ENCODE measurements at regions not wholly inside any gene's neighbourhood (a gene's known extent, or its start where the extent isn't known, plus 50 kb on each side); places are given as distances from the start of the nearest gene placed in this dataset.
"Not testable (repeated sequence)": the region's sequence is repeated elsewhere in the genome, so short reads cannot be mapped to it uniquely, and the experiment has no call there.

DNA sequence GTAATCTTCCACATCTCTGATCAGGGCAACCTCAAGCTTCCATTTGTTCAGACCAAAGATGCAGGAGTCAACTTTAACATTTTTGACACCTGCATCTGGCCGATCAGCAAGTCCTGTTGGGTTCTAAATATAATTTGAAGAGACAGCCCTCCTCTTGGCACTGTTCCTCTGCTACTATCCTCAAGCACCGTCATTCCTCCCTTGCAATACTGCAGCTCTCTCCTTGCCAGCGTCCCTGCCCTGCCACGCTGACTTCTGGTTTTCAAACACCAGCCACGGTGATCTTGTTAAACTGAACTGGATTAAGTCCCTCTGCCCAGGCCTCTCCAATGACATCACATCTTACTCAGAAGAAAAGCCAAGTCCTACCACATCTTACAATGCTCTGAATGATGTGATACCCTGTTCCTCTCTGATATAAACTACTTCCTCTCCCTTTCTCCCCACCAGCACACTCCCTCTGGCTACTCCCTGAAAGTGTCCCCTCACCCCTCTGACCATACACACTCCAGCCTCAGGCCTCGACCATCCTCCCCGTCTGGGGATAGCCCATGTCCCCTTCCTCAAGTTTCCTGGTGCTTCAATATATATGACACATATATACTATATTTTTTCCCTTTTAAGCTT lies 310.8 kb upstream of the CHRNA7 start:
- not testable (repeated sequence) for H3K9ac ChIP-seq (ENCODE audit: low read length); H3K27me3 ChIP-seq (ENCODE audit: control insufficient read depth, insufficient read depth, low read length); H3K4me1 ChIP-seq (ENCODE audit: control insufficient read depth, insufficient read depth, low read length); H3K4me3 ChIP-seq (ENCODE audit: low read length); H3K9me3 ChIP-seq (ENCODE audit: control insufficient read depth, low read length); H3K36me3 ChIP-seq (ENCODE audit: control insufficient read depth, insufficient read depth, low read length)

DNA sequence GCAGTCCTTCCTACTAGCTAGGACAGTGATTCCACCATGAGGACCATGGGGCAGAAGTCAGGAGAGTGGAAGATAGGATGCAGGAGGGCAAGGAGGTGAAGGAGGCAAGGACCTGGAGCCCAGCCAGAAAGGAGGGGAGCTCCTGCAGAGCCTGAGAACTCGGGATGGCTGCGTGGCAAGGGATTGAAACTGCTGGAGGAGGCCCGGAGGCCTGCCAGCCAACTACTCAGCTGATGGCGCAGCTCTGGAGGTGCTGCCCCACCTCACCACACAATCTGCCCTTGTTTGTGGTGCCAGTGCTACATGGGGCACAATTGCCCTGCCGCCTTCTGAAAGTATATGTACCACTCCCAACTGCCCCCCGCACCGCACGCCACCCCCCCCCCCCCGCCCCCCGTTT lies 307.3 kb upstream of the CHRNA7 start:
- not testable (repeated sequence) for H3K36me3 ChIP-seq (ENCODE audit: control insufficient read depth, insufficient read depth, low read length); H3K9me3 ChIP-seq (ENCODE audit: control insufficient read depth, low read length); H3K4me1 ChIP-seq (ENCODE audit: control insufficient read depth, insufficient read depth, low read length); H3K27me3 ChIP-seq (ENCODE audit: control insufficient read depth, insufficient read depth, low read length); H3K9ac ChIP-seq (ENCODE audit: low read length); H3K4me3 ChIP-seq (ENCODE audit: low read length)

DNA sequence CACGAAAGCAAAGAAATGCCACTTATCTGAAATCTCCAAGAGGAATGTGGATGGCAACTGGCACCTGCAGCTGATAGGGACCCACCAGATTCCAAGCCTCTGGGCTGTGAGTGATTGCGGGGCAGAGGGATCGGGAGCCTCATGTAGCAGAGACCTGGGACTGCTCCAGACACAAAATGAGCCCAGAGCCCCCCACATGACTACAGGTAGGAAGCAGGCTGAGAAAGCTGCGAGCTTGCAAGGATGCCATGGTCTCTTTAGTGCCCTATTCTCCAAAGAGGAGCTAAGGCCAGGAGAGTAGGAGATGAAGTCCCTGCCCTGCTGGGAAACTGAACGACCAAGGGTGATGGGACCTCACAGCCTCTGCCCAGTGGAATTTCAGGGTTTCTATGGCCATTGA lies 305.4 kb upstream of the CHRNA7 start:
- not testable (repeated sequence) for H3K36me3 ChIP-seq (ENCODE audit: control insufficient read depth, insufficient read depth, low read length); H3K4me1 ChIP-seq (ENCODE audit: control insufficient read depth, insufficient read depth, low read length); H3K9ac ChIP-seq (ENCODE audit: low read length); H3K4me3 ChIP-seq (ENCODE audit: low read length); H3K27me3 ChIP-seq (ENCODE audit: control insufficient read depth, insufficient read depth, low read length); H3K9me3 ChIP-seq (ENCODE audit: control insufficient read depth, low read length)

DNA sequence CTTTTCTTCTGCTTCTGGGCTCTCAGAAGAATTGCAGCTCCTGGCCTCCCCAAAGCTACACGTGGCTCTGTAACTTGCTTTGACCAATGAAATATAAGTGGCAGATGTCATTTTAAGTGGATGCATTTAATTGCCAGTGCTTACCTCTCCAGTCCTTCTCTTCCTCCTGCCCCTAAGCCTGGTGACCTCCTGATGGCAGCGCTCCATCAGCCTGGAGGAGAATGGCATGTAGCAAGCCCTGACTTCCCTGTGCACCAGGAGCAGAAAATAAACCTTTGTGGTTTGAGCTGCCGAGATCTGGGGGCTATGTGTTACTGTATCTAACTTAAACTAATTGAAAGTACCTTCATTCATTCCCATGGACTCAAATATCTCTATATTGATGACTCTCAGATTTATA lies 304.7 kb upstream of the CHRNA7 start:
- not testable (repeated sequence) for H3K9me3 ChIP-seq (ENCODE audit: control insufficient read depth, low read length); H3K9ac ChIP-seq (ENCODE audit: low read length); H3K27me3 ChIP-seq (ENCODE audit: control insufficient read depth, insufficient read depth, low read length); H3K36me3 ChIP-seq (ENCODE audit: control insufficient read depth, insufficient read depth, low read length); H3K4me3 ChIP-seq (ENCODE audit: low read length); H3K4me1 ChIP-seq (ENCODE audit: control insufficient read depth, insufficient read depth, low read length)

DNA sequence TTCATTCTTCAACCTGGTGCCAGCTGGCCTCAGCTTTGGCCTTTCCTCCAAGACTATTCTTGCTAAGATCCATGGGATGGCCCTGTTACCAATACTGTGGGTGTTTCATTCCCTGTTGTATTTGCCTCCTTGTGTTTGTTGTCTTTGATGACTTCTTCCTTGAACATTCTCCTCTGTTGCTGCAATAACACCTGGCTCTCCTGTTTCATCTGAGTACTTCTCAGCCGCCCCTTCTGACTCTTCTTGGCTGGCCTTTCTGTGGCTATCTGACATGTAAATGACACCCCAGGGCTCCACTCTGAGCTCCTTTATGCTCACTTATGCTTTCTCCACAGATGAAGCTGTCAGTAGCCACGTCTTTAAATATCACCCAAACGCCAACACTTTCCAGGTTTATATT lies 302.7 kb upstream of the CHRNA7 start:
- no peak overlapping the region for H3K4me3 ChIP-seq (ENCODE audit: low read length)
- H3K4me1 ChIP-seq (ENCODE audit: control insufficient read depth, insufficient read depth, low read length), result no peaks in the 10 kb centered on the region
- H3K36me3 ChIP-seq (ENCODE audit: control insufficient read depth, insufficient read depth, low read length), result no peaks in the 10 kb centered on the region
- no peaks in the 10 kb centered on the region for H3K9me3 ChIP-seq (ENCODE audit: control insufficient read depth, low read length)
- H3K9ac ChIP-seq (ENCODE audit: low read length), result no peak overlapping the region
- no peaks in the 10 kb centered on the region for H3K27me3 ChIP-seq (ENCODE audit: control insufficient read depth, insufficient read depth, low read length)

DNA sequence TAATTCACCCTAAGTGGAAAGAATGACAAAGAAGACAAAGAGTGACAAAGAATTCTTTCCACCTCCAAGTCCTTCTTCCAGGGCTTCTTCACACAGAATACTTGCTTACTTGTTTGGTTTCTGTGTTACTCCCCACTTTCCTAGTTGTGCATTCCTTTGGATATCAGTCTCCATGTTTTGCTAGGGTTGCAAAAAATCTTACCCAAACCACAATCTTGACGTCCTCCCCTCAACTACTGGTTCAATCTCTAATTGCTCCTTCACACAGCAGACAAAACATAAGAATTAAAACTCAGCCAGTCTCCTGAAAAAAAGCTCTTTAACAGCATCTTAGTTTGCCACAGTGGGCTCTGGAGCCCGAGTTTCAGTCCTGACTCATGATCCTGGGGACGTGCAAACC lies 297.6 kb upstream of the CHRNA7 start:
- Histone ChIP-seq H3K36me3 (ENCODE audit: control insufficient read depth, insufficient read depth, low read length) (no peaks in the 10 kb centered on the region), H3K9ac (ENCODE audit: low read length) (no peak overlapping the region), H3K9me3 (ENCODE audit: control insufficient read depth, low read length) (no peaks in the 10 kb centered on the region), H3K4me1 (ENCODE audit: control insufficient read depth, insufficient read depth, low read length) (no peaks in the 10 kb centered on the region), H3K27me3 (ENCODE audit: control insufficient read depth, insufficient read depth, low read length) (no peaks in the 10 kb centered on the region), H3K4me3 (ENCODE audit: low read length) (no peak overlapping the region)

DNA sequence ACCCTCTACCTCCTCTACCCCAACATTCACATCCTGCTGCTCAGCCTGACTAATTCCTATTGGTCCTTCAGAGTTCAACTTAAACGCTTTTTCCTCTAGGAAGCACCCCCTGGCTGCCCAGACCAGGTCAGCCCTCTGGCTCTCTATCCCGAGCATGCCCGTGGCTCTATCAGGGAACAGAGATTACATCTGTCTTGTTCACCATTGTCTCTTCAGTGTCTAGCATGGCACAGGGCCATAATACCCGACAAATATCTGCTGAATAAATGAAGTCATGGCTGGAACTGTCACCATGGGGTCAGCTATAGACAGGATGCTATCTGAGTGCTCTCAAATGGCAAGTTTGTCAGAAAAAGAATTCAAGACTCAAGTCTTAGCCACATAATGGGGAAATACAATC lies 296.9 kb upstream of the CHRNA7 start:
- Histone ChIP-seq H3K4me1 (ENCODE audit: control insufficient read depth, insufficient read depth, low read length) (no peaks in the 10 kb centered on the region), H3K9ac (ENCODE audit: low read length) (no peak overlapping the region), H3K36me3 (ENCODE audit: control insufficient read depth, insufficient read depth, low read length) (no peaks in the 10 kb centered on the region), H3K27me3 (ENCODE audit: control insufficient read depth, insufficient read depth, low read length) (no peaks in the 10 kb centered on the region), H3K4me3 (ENCODE audit: low read length) (no peak overlapping the region), H3K9me3 (ENCODE audit: control insufficient read depth, low read length) (no peaks in the 10 kb centered on the region)

DNA sequence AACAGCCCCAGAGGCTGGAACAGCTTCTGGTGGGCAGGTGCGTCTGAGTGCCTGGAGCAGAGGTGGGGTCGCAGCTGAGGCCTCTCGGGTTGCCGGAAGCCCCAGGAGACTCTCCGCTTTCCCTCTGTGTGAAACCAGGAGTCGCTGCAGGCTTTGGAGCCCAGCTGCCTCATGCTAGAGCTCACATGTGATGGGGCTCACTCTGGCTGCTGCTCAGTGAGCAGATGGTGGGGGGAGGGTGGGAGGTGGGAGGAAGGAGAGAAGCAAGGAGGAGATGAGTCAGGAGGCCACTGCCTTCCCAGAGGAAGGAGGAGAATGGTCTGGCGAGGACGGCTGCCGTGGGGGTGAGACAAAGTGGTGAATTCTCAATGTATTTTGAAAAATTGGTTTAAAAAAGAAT lies 290.1 kb upstream of the CHRNA7 start:
- Histone ChIP-seq H3K4me3 (ENCODE audit: low read length) (no peak overlapping the region), H3K36me3 (ENCODE audit: control insufficient read depth, insufficient read depth, low read length) (no peaks in the 10 kb centered on the region), H3K9ac (ENCODE audit: low read length) (no peak overlapping the region), H3K27me3 (ENCODE audit: control insufficient read depth, insufficient read depth, low read length) (no peaks in the 10 kb centered on the region), H3K9me3 (ENCODE audit: control insufficient read depth, low read length) (no peaks in the 10 kb centered on the region), H3K4me1 (ENCODE audit: control insufficient read depth, insufficient read depth, low read length) (no peaks in the 10 kb centered on the region)

DNA sequence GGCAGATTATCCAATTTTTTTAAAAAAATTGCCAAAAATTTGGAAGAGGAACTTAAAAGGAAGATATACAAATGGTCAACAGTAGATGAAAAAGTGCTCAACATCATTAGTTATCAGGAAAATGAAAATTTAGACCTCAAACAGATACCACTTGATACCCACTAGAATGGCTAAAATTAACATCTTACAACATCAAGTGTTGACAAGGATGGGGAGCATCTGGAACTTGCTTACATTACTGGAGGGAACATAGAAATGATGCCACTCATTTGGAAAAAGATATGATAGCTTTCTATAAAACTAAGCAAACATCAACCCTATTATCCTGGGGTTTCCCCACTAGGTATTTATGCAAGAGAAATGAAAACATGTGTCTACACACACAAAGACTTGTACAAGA lies 284.5 kb upstream of the CHRNA7 start:
- H3K4me3 ChIP-seq (ENCODE audit: low read length), result no peak overlapping the region
- H3K9ac ChIP-seq (ENCODE audit: low read length), result no peak overlapping the region
- H3K27me3 ChIP-seq (ENCODE audit: control insufficient read depth, insufficient read depth, low read length), result no peaks in the 10 kb centered on the region
- H3K9me3 ChIP-seq (ENCODE audit: control insufficient read depth, low read length), result no peaks in the 10 kb centered on the region
- no peaks in the 10 kb centered on the region for H3K36me3 ChIP-seq (ENCODE audit: control insufficient read depth, insufficient read depth, low read length)
- H3K4me1 ChIP-seq (ENCODE audit: control insufficient read depth, insufficient read depth, low read length), result no peaks in the 10 kb centered on the region

DNA sequence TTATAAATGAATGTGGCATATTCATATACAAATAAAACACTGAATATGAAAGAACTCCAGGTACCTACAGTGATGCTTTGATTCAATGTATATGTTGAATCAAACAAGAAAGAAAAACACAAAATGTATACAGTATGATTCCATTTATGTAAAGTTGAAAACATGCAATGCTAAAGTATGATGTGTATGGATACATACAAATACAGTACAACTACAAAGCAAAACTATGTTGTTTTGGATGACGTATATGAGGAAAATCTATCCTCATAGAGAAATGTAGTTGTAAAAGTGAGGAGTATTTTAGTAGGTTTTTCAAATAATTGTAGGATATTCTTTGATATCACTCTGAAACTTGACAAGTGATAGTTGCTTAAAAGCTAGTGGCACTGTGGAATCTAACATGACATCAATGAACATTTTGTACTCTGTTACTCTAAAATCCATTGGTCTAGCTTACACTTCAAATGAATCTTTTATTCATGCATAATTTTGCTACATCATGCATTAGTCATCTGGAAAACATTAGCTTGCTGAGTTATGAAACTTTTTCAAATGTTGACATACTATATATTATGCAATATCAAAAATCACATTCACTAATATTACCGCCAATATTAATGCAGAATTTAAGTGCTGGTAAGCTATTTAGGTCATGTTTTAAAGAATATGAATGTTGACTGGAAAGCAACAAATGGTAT lies 278.1 kb upstream of the CHRNA7 start:
- no peak overlapping the region for H3K9ac ChIP-seq (ENCODE audit: low read length)
- H3K9me3 ChIP-seq (ENCODE audit: control insufficient read depth, low read length), result no peaks in the 10 kb centered on the region
- H3K4me3 ChIP-seq (ENCODE audit: low read length), result no peak overlapping the region
- no peaks in the 10 kb centered on the region for H3K36me3 ChIP-seq (ENCODE audit: control insufficient read depth, insufficient read depth, low read length)
- no peaks in the 10 kb centered on the region for H3K4me1 ChIP-seq (ENCODE audit: control insufficient read depth, insufficient read depth, low read length)
- H3K27me3 ChIP-seq (ENCODE audit: control insufficient read depth, insufficient read depth, low read length), result no peaks in the 10 kb centered on the region

DNA sequence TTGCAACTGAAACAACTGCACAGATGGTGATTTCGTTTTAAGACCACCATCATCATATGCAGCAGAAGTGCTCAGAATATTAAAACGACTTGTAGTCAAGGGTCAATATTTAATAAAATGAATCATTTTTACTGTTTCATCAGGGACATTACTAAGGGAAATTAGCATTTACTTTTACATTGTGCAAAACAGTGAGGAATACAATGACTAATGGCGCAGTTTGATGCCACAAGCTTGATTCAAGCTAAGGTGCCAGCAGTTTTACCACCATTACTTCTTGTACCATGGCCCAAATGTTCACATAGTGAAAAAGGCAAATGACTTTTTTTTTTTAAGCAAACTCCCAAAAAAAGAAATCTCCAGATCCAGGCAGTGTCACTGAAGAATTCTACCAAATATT lies 277.4 kb upstream of the CHRNA7 start:
- no peak overlapping the region for H3K4me3 ChIP-seq (ENCODE audit: low read length)
- H3K9me3 ChIP-seq (ENCODE audit: control insufficient read depth, low read length), result no peaks in the 10 kb centered on the region
- H3K36me3 ChIP-seq (ENCODE audit: control insufficient read depth, insufficient read depth, low read length), result no peaks in the 10 kb centered on the region
- no peak overlapping the region for H3K9ac ChIP-seq (ENCODE audit: low read length)
- no peaks in the 10 kb centered on the region for H3K4me1 ChIP-seq (ENCODE audit: control insufficient read depth, insufficient read depth, low read length)
- H3K27me3 ChIP-seq (ENCODE audit: control insufficient read depth, insufficient read depth, low read length), result no peaks in the 10 kb centered on the region

DNA sequence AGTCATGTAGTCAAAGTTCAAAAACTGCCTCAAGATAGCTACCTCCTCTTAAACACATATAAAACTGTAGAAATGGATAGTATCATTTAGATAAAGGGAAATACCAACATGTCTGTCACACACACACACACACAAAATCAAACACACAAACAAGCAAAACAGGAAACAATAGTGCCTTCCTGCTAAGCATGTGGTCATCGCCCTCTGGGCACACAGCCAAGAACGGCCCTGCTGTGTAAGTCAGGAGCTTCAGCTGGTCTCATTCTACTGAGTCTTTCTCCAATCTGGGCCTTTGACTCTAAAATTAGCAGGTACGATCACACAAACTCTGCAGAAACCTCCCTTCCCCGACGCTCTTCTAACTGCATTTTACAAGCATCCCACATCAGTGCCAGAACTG lies 272.2 kb upstream of the CHRNA7 start:
- Histone ChIP-seq H3K4me1 (ENCODE audit: control insufficient read depth, insufficient read depth, low read length) (no peaks in the 10 kb centered on the region), H3K27me3 (ENCODE audit: control insufficient read depth, insufficient read depth, low read length) (no peaks in the 10 kb centered on the region), H3K9ac (ENCODE audit: low read length) (no peak overlapping the region), H3K9me3 (ENCODE audit: control insufficient read depth, low read length) (no peaks in the 10 kb centered on the region), H3K4me3 (ENCODE audit: low read length) (no peak overlapping the region), H3K36me3 (ENCODE audit: control insufficient read depth, insufficient read depth, low read length) (no peaks in the 10 kb centered on the region)

DNA sequence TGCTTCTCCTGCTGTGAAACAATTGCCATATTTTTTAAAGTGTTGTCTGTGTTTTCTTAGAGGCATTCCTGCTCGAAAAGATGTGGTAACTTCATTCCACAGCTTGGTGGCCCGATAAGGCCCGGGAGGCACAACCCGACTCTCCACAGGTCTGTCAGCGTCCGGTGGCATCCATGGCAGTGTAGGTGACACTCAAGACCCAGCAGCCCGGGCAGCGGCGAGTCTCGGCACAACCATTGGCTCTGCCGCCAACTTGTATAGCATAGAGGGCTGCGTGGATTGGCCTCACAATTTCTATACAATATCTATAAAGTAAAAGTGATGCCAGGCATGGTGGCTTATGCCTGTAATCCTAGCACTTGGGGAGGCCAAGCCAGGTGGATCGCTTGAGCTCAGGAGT lies 262.3 kb upstream of the CHRNA7 start:
- Histone ChIP-seq H3K4me3 (ENCODE audit: low read length) (no peak overlapping the region), H3K36me3 (ENCODE audit: control insufficient read depth, insufficient read depth, low read length) (no peaks in the 10 kb centered on the region), H3K4me1 (ENCODE audit: control insufficient read depth, insufficient read depth, low read length) (no peaks in the 10 kb centered on the region), H3K9me3 (ENCODE audit: control insufficient read depth, low read length) (no peaks in the 10 kb centered on the region), H3K27me3 (ENCODE audit: control insufficient read depth, insufficient read depth, low read length) (no peaks in the 10 kb centered on the region), H3K9ac (ENCODE audit: low read length) (no peak overlapping the region)

All from mucosa of stomach (tissue), 1 donor.